AG09319 (cell line): ENCODE measurements at regions not wholly inside any gene's neighbourhood (a gene's known extent, or its start where the extent isn't known, plus 50 kb on each side); places are given as distances from the start of the nearest gene placed in this dataset.

ENCODE experiments used
- DNase-seq: peaks from one replicate; pipeline ENCODE4 v3.0.0-alpha.2; 2010; ENCODE audit warnings: low read depth; ENCODE audit errors: extremely low read depth
- CTCF ChIP-seq: IDR thresholded peaks from 2 replicates; pipeline ENCODE4 v1.5.1; 2011; ENCODE audit warnings: low read depth, mild to moderate bottlenecking, inconsistent platforms, low read length, moderate library complexity

- DNase-seq = no peak
- TF ChIP-seq CTCF = no peak
These were observed 292.5 kb downstream of the PHKB start for GRCh38 chr16:47753659-47754058.
